ELF-1 (cell line): ENCODE measurements at regions not wholly inside any gene's neighbourhood (a gene's known extent, or its start where the extent isn't known, plus 50 kb on each side); places are given as distances from the start of the nearest gene placed in this dataset.

Experiments
- DNase-seq: peaks from one replicate; pipeline ENCODE4 v3.0.0-alpha.2; 2016; ENCODE audit warnings: low read depth, low spot score

DNA sequence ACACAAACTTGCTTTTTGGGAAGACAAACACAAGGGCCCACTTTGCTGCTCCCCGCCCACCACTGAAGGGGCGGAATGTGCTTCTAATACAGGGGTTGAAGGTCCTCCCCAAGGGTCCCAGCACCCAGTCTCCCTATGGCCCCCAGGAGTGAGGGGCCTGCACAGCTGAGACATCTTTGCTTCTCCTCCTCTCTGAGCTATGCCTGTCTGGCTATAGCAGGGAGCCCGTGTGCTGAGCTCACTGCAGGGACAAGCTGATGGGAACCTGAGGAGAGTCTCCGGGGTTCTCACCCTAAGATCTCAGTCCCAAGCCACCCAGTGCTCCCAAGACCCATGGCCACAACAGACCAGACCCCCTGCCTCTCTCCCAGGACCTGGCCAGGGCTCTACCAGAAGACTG is 61.1 kb upstream of the ACAN start:
- DNase-seq, result no peak

- peak; percentile 23 for DNase-seq
Observed at GRCh38 chr15:88744548-88745020, 58.7 kb upstream of the ACAN start.

DNA sequence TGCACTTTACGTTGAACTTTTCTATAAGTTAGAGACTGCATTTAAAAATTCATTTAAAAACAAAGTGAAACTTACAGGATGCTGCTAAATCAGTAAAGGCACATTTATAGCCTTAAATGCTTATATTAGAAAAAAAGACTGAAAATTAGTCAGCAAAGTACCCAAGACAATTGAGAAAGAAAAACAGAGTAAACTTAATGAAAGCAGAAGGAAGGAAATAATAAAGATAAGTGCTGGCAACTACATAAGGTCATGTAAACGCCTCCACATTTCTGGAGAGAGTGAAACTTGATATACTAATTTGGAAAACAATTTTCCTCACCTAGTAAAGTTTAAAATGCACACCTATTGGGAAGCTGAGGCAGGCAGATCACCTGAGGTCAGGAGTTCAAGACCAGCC is 58.2 kb upstream of the ACAN start:
- no peak for DNase-seq

DNA sequence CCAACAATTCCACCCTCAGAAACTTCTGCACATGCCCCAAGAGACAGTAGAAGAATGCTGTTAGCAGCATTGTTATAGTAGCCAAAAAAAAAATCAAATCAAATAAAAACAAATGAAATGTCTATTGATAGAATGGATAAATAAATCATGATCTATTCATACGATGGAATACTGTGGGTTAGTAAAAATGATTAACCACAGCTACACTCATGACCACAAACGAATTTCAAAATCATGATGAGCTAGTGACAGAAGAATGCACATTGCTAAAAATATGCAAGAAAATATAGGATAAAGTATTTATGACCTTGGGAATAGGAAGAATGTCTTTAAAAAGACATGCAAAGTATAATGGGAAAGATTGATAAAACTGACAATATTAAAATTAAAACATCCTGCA is 57.5 kb upstream of the ACAN start:
- DNase-seq, result no peak

- DNase-seq, result no peak
Observed at GRCh38 chr15:88746451-88746850, 56.8 kb upstream of the ACAN start.

DNA sequence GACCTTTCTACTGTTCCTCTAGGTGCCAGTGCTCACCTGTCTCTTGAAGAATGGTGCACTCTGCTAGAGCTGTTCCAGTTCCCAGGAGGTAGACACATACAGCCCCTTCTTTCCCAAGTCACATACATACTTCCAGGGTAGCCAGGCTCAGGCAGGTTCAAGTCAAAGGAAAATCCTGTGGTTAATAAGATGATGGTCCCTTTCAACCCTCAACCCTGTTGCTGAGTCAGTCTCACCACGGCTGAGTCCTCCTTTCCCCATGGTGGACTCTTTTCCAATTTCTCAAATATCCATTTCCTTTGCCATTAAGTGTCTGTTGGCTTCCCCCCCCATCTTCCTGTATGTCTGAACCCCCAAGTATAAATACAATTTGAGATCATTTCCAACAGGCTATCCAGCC is 56.1 kb upstream of the ACAN start:
- no peak for DNase-seq

GRCh38 chr15:88747631-88748030 is 55.6 kb upstream of the ACAN start:
- DNase-seq, result no peak

- DNase-seq, result no peak
Observed at GRCh38 chr15:88748081-88748480, 55.2 kb upstream of the ACAN start.

GRCh38 chr15:88748651-88749050 is 54.6 kb upstream of the ACAN start:
- DNase-seq, result no peak

DNA sequence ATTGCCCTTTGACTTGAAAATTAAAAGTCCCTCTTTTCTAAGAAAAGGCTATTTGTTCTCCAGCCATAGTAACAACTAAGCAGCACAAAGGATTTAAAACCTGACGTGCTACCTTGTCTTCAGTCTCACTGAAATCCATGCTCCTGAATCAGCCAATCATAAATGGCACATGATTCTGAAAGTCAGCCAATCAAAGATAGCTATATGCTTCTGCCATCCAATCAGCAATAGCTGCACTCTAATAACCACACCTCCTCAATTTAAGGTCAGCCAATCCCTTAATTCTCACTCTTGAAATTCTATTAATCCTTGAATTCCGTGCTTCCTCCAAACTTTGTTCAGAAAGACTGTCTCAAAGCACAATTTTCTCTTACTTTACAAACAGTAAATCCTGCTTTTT is 53.5 kb upstream of the ACAN start:
- no peak for DNase-seq

DNA sequence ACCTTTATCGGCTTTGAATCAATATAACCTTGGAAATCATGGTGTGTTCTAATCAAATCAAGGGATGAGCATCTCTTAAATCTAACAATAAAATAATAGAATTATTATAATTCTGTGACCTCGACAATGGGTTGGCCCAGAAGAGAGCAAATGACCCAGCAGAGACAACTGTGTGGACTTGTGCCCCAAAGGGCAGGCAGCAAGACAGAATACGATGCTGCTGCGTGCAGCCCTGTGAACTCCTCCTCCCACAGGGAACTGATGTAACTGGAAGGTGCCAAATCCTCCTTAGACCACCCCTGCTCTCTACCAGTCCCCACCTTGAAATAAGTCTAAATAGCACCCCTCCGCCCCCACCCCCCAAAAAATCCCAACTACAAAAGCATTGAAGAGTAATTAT is 50.7 kb upstream of the ACAN start:
- DNase-seq, result no peak

DNA sequence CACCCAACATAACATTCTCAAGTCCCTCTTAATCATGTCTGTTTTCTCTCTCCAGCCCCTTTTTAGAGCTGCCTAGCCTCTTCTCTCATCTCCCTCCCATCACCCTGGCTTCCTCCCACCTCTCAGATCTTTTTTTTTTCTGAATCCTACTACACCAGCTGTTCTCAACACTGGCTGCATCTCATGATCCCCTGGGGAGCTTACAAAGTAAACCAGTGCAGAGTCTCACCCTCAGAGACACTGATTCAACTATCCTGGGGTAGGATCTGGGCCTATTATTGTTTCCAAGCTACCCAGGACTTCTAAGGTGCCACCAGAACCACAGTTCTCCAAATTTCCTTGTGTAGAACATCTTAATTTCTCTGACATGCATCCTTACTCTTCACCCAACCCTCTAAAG is 50.3 kb upstream of the ACAN start:
- no peak for DNase-seq
